HG02678 (cell line): ENCODE measurements at regions not wholly inside any gene's neighbourhood (a gene's known extent, or its start where the extent isn't known, plus 50 kb on each side); places are given as distances from the start of the nearest gene placed in this dataset.
"Not testable (repeated sequence)": the region's sequence is repeated elsewhere in the genome, so short reads cannot be mapped to it uniquely, and the experiment has no call there.

Source experiments
- ATAC-seq: cut with Tn5 transposase; IDR thresholded peaks from one replicate; pipeline ENCODE4 v1.9.1; 2021; ENCODE audit warnings: mild to moderate bottlenecking, moderate library complexity; ENCODE audit not compliant: unreplicated experiment

DNA sequence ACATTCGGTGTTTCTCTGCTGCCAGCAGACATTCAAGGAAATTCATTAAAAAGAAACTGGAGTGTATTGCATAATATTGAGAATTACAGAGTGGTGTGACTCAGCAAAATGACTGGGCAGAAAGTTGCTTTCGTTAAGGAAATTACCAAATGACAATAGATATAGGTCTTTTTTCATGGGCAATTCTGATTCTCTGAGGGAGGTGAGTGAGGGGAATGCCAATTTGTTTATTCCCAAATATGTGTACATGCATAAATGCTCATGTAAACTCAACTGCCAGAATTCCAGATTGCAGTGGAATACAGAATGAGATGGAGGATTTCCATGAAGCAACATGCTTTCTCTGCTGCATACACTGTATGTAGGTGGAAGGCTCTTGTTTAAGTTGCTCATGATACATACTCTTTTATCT is 1730.1 kb downstream of the SLITRK5 start:
- ATAC-seq: no peak

DNA sequence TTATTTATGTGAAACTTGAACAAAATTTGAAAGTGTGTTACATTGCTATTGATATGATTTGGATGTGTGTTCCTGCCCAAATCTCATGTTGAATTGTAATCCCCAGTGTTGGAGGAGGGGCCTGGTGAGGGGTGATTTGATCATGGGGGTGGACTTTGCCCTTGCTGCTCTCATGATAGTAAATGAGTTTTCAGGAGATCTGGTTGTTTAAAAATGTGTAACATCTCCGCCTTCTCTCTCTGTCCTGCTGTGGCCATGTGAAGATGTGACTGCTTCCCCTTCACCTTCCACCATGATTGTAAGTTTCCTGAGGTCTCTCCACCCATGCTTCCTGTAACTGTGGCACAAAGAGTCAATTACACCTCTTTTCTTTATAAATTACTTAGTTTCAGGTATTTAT is 1731.0 kb downstream of the SLITRK5 start:
- ATAC-seq: no peak

DNA sequence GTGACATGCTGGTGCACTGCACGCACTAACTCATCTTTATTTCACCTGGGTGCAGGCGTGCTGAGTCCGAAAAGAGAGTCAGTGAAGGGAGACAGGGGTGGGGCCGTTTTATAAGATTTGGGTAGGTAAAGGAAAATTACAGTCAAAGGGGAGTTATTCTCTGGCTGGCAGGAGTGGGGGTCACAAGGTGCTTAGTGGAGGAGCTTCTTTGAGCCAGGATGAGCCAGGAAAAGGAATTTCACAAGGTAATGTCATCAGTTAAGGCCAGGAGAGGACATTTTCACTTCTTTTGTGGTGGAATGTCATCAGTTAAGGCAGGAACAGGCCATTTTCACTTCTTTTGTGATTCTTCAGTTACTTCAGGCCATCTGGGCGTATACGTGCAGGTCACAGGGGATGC is 1734.9 kb downstream of the SLITRK5 start:
- ATAC-seq: not testable (repeated sequence)

DNA sequence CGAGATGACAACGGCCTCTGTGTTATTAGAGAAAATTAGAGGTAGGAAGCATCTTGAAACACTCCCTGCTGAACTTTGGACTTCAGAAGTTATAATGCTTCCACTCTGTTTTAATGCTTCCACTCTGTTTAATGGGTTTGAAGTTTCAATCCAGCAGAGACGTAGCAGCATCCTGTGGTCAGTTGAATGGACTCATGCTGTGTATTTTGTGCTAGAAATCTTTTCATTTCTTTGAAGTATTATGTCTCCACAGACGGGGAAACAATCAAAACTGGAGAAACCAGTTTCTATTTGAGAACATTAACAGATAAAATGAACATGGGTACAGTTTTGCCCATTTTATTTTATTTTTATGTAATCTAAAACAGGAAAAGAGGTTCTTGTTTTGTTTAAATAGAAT is 1736.2 kb downstream of the SLITRK5 start:
- no peak for ATAC-seq

DNA sequence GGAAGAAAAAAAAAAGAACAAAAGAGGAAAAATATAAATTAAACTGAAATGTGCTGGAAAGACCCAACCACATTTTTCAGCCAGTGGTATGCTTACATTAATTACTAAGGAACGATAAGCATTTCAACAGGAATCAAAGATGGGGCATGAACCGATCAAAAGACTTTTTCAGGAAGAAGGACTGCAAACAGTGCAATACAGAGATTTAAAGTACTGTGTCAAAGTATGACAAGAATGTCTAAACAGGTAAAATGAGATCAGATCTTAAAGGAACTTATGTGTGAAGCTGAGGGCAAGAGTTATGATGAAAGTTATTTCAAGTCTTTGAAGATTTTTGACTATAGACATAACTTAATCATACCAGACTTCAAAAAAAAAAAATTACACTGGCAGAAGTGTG is 1761.8 kb downstream of the SLITRK5 start:
- no peak for ATAC-seq

DNA sequence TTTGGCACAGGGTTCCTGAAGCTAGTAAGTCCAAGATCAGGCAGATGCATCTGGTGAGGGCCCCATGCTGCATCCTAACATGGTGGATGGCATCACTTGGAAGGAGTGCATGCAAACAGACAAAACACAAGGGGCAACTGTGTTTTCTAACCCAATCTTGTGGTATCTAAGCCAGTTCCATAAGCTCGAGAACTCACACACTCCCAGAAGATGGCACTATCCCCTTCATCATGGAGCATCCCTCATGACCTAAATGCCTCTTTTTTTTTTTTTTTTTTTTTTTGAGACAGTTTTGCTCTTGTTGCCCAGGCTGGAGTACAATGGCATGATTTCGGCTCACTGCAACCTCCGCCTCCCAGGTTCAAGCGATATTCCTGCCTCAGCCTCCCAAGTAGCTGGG is 1763.5 kb downstream of the SLITRK5 start:
- not testable (repeated sequence) for ATAC-seq

DNA sequence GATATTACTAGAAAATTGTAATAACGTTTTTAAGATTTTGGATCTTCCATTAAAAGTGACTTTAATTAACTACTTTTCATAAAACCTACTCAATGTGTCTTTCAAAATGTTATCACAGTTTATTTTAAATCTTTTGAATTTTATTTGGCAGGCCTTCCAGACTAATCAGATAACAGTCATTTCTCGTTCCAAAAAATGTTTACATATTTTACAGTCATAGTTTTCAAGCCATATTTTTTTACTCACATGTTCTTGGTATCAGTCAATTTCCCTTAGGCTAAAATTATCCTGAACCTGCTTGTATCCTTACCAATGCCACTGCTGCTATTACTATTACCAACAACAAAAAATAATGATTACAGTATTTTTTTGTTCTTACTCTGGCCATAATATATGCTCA is 1783.5 kb downstream of the SLITRK5 start:
- ATAC-seq: no peak

DNA sequence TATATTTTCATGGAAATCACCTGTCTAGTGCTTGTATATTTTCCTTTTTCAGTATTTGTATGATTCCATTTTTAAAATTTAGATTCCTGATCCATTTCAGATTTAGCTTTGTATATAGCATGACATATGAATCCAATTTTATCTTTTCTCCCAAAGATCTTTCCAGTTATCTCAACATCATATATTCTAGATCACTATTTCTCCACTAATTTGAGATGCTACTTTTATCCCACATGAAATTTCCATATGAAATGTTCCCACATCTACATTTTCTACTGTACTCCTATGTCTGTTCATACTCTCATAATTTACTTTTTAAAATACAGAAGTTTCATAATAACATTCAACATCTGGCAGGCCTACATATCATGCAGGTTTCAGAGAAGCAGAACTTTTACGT is 1784.1 kb downstream of the SLITRK5 start:
- no peak for ATAC-seq

DNA sequence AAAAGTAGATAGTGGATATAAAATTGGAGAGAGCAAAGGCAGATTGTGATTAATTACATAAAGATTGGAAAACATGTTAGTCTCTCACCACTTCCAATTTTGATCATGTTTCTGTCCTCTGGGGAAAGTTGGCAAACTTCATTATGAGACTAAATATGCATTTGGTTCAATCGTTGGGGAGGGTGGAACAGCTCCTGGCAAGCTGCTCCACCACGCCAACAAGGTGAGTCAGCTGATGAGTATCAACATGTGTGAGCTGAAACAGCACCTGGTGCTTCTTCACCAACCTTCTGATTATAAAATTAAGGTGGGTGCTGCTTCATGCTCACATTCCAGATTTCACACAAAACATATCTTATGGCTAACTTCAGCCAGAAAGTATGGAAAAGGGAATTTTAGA is 1784.6 kb downstream of the SLITRK5 start:
- no peak for ATAC-seq

DNA sequence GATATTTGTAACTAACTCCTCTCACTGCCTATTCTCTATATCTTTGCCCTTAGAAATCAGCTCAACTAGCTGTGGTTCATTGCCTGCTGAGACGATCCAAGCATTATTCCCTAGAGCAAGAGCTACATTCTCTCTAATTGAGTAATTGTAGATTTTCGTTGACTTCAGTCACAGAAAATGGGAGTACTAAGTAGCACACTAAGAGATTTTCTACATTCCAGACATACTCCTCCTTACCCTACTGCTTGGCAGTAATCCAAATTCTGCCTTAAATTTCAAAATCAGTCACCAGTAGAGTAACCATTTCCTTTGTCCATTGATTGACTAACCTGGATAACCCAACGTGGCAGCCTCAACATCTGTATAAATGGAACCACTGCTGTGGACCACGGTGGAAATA is 1786.8 kb downstream of the SLITRK5 start:
- no peak for ATAC-seq

DNA sequence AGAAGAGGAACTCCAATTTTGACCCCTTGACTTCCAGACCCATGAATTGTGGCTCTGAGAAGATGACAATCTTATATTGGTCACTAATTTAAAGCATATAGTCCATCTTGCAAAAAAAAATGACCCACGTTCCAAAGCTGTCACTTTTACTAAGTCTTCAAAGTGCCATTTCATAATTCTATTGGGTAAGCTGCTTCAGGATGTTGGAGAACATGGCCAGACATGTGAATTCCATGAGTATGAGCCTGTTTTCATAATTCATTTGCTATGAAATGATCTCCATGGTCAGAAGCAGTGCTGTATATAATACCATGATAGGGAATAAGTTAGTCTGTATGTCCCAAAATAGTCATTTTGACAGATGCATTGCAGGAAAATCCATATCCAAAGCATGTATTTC is 1787.3 kb downstream of the SLITRK5 start:
- ATAC-seq: no peak

DNA sequence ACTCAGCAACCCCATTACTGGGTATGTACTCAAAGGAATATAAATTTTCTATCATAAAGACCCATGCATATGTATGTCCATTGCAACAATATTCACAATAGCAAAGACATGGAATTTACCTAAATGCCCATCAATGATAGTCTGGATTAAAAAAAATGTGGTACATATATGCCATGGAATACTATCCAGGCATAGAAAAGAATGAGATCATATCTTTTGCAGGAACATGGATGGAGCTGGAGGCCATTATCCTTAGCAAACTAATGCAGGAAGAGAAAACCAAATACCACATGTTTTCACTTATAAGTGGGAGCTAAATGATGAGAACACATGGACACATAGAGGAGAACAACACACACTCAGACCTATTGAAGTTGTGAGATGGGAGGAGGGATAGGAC is 1789.7 kb downstream of the SLITRK5 start:
- not testable (repeated sequence) for ATAC-seq

DNA sequence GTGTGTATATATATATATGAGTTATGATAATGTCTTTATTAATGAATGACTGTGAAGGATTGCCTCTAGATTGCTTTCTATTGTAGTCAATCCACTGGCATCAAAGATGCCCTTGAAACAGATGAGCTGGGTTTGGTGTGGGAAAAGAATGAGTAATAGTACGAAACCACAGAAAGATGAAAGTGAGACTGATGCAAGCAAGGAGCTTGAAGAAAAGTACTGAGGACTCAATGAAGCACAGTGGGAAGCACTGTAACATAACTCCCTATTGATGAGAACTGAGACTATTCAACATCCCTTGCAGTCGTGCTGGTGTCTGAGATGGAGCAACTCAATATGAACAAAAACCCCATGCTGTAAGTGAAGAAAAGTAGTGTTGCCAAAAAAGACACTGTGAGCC is 1794.2 kb downstream of the SLITRK5 start:
- peak; percentile 70 for ATAC-seq

DNA sequence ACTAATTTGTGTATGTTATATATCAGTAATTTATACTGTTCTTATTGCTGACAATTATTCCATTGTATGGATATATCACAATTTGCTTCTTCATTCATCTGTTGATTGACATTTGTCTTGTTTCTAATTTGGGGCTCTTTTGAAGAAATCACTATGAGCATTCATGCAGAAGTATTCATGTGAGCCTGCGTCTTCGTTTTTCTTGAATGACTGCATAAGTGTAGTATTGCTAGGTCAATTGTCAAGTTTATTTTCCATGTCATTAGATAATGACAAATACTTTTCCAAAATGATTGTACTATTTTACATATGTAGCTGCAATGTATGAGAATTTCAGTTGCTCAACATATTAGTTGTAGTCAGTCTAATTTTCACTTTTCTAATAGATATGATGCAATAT is 1796.9 kb downstream of the SLITRK5 start:
- ATAC-seq: no peak

DNA sequence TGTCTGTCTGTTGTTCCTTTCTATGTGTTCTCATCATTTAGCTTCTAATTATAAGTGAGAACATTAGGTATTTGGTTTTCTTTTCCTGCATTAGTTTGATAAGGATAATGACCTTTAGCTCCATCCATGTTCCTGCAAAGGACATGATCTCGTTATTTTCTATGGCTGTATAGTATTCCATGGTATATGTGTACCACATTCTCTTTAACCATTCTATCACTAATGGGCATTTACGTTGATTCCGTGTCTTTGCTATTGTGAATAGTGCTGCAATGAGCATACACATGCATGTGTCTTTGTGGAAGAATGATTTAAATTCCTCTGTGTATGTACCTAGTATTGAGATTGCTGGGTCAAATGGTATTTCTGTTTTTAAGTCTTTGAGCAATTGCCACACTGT is 1799.7 kb downstream of the SLITRK5 start:
- ATAC-seq: no peak

DNA sequence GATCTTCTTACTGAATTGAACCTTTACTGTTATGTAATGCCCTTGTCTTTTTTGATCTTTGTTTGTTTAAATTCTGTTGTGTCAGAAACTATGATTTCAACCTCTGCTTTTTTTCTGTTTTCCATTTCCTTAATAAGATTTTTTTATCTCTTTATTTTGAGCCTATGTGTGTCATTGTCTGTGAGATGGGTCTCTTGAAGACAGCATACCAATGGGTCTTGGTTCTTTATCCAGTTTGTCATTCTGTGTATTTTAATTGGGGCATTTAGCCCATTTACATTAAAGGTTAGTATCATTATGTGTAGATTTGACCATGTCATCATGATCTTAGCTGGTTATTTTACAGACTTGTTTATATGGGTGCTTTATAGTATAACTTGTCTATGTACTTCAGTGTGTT is 1803.3 kb downstream of the SLITRK5 start:
- no peak for ATAC-seq

DNA sequence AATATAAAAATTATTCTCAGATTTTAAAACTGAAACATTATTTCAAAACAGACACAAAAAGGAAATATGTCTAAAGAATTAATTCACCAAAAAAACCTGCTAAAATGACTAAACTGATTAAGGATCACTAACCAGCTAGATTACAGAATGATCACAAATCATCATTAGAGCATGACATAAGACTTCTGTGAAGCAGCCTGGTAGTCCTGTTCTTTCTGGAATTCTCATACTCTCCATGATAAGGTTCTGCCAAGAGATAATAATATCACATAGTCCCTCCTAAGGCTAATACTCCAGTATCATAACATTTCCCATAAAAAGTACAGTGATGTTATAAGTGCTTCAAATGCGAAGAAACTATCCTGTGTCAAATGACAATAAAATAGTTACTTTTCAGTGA is 1814.9 kb downstream of the SLITRK5 start:
- ATAC-seq: no peak

DNA sequence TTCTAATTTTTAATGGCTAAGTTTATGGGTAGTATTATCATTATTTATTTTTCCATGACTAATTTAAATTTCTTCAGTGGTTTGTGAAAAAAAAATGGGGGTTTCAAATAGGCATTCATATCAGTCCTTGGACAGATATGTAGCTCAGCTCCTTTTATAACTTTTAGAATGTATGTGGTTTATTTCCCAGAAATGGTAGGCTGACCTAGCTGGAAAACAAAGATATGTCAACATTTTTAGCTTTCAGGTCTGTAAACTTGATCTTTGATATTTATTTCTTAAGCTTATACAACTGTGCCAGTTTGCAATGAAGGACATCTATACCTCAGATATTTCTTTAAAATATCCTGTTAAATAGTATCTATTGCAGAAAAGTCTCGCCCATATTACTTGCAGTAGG is 1815.5 kb downstream of the SLITRK5 start:
- no peak for ATAC-seq

DNA sequence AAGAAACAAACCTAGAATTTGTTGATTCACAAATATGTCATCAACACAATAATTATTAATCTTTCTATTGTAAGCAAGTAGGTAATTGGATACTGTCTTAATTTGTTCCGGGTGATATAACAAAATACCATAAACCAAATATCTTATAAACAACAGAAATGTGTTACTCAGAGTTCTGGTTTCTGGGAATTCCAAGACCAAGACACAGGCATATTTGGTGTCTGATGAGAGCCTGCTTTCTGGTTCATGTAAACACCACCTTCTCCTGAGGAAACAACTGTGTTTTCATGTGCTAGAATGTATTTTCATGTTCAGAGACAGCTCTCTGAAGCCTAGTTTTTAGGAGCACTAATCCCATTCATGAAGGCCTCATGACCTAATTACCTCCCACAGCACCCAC is 1819.5 kb downstream of the SLITRK5 start:
- no peak for ATAC-seq

DNA sequence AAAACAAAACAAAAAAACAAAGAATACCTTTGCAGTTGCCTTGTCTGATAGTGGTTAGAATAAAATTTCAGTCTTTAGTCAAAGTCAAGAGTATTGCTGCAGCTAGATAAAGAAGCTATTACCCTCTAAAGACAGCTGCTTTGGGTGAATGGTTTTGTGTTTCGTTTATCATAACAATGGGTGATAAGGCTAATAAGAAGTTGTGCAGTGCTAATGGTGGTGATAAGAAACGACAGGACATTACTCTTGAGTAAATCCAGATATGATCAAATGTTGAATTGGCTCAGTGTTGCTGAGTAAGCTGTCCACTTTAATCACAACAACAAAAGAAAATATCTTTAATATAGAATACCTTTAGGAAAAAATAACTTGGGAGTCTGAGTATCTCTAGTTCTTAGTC is 1825.3 kb downstream of the SLITRK5 start:
- ATAC-seq: no peak

DNA sequence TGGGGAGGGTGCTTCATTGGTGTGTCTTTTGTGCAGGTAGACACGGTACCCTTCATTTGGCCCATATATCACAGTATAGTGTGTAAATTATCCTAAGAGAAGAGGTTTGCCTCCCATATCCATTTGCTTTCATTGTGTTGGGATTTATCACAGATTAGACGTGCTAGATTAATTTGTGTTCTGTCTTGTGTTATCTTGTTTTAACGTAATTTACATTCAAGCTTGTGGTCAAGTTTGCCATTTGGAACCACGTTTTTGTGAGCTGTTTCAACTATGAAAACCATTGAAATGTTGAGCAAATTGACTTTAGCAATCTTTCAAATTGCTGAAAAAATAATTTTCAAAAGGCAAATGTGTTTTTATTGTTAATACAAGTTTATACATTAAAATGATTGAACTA is 1826.5 kb downstream of the SLITRK5 start:
- ATAC-seq: no peak

DNA sequence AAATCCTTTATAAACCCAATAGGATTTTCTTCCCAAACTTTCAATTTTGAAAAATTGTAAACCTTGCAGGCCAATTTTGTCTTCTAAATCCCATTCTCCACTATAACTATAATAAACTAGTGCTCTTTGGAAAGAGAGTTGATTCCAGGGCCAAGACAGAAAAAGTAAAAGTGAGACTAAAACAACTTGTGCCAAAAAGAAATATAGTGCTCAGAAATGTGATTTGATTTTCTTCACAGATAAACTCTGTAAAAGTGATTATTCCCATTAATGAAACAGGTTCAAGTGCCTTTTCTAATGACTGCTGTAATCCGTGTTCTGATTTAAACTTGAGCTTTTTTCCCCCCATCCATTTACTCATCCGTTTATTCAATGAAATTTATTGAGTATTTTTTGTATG is 1831.1 kb downstream of the SLITRK5 start:
- ATAC-seq: no peak

DNA sequence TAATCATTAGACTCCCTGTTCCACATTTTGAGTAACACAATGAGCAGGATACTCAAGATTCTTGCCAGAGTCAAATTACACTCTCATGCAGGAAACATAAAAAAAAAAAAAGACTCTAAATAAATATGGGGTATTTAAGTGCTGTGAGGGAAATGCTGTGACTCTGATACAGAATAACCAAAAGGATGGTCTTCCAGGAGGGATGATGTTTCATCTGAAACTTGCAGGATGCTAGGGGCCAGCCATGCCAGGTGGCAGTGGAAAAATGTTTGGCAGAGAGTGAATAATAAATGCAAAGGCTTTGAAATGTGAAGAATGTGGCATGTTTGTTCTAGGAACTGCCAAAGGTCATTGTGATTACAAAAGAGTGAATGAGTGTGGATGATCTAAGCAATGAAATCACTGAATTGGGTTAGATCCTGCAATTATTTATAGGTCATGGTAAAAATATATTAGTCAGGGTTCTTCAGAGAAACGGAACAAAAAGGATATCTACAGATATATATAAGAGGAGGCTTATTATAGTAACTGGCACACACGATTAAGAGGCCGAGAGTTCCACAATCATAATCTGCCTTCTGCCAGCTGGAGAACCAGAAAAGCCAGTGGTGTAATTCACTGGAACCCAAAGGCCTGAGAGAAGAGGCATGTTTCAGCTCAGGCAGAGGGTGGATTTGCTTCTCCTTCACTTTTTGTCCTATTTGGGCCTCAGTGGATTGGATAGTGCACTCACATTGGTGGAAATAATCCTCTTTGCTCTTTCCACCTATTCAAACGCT is 1832.8 kb upstream of the MIR17HG start:
- ATAC-seq: no peak
